KOPT-K1 (cell line): ENCODE measurements at regions not wholly inside any gene's neighbourhood (a gene's known extent, or its start where the extent isn't known, plus 50 kb on each side); places are given as distances from the start of the nearest gene placed in this dataset.

Experiments
- H3K27ac ChIP-seq: fragments of 200-600 bp; sonication (generic); 2 replicates; pipeline ENCODE4 v1.5.1; 2016; ENCODE audit warnings: antibody characterized with exemption, mild to moderate bottlenecking, low read depth, low read length; ENCODE audit not compliant: poor library complexity, severe bottlenecking
- H3K36me3 ChIP-seq: fragments of 200-600 bp; sonication (generic); 2 replicates; pipeline ENCODE4 v1.5.1; 2017; ENCODE audit warnings: antibody characterized with exemption, mild to moderate bottlenecking, low read length, moderate library complexity; ENCODE audit not compliant: insufficient read depth
- H3K9me3 ChIP-seq: fragments of 200-600 bp; sonication (generic); 2 replicates; pipeline ENCODE4 v1.5.1; 2017; ENCODE audit warnings: antibody characterized with exemption, low read length, mild to moderate bottlenecking; ENCODE audit not compliant: insufficient read depth, poor library complexity, severe bottlenecking

DNA sequence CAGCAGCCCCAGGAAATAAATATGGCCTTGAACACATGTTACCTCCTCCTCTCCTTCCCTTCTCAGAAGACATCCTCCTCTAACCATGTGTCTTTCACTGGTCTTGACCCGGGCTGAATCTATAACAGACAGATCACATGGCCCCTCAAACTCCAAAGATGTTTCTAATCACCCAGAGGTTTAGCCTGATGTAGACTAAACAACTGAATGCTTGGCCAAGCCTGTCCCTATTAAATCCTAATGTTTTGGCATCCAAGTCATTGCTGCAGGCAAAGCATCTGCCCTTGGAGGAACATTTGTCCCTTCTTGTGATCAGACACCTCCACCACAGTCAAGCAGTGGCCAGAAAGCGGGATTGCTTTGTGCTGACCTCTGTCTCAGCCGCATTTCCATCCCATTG is 65.5 kb downstream of the ANKRD60 start:
- Histone ChIP-seq H3K9me3 (no peaks in the 10 kb centered on the region), H3K27ac (no peak overlapping the region), H3K36me3 (no peaks in the 10 kb centered on the region)

DNA sequence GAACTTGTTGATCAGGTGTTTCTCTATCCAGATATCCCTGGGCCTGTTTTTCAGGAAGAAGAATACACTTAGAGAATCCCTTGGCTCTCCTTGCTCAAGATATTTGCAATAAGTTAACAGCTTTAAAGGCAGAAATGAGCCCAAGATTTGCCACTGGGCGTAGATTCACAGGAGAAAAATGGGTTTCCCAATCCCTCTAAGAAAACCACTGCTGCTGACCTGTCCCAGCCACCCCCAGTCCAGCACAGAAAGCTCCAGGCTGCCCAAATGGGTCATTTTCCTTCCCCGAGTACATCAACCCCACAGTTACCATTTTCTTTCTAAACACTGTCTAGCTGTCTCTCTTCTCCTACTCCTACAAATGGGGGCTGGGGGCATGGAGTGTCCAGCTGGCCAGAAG is 67.3 kb downstream of the ANKRD60 start:
- H3K27ac ChIP-seq: no peak overlapping the region
- no peaks in the 10 kb centered on the region for H3K9me3 ChIP-seq
- H3K36me3 ChIP-seq: no peaks in the 10 kb centered on the region

DNA sequence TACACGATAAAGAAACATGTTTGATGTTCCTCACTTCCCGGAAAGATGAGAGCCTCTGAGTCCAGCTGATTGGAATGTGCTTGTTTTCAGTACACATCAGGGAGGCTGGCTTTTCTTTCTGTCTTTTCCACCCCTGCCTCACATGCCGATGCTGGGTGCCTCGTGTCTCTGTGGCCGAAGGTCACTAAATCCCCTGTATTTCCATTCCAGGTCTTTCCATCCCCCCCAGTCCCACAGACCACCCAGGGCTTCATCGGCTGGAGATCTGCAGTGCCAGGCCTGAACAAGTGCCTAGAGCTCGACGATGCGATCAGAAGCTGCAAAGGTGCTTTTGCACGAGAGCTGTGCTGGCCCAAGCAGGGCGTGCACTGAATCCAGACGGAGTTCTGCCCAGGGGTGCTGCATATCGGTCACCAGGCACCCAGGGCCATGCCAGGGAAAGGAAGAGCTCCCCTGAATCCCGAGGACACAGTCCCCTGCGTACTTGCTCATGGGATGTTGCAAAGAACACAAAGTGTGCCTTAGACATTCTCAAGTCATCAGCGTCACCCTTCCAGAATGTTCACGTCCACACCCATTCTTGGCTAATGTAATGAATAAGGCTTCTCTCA is 67.9 kb downstream of the ANKRD60 start:
- Histone ChIP-seq H3K27ac (no peak overlapping the region), H3K9me3 (no peaks in the 10 kb centered on the region), H3K36me3 (no peaks in the 10 kb centered on the region)

DNA sequence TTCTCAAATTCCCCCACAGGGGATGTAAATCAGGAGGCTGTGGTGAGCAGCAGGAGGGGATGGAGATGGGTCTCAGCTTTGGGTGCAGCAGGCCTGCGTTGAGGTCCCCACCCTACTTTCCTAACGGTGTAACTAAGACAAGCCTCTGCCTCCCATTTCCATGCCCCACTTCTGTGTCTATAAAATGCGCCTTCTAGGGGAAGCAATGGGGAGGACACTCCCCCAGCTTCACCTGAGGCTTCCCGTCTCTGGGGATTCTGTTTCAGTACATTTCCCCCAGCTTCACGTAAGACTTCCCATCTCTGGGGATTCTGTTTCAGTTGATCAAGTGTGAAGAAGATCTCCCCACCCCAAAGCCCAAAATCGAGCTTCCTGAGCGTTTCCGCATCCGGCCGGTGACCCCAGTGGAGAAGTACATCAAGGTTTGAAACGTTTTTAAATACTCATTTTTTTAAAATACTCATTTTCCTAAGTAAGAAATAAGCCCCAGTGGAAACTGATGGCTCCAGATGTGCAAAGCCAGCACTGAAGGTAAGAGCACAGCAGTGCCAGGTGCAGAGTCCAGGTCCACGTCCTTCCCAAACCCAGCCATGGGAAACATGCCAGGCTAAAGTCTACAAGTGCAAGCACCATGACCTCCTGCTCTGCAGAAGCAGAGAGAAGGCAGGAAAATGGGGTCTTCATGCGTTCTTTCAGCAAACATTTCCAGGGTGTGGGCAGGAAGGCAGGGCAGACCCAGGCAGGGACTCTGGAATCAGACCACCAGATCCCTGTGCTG is 73.1 kb downstream of the ANKRD60 start:
- H3K27ac ChIP-seq: no peak overlapping the region
- H3K9me3 ChIP-seq: no peaks in the 10 kb centered on the region
- H3K36me3 ChIP-seq: no peaks in the 10 kb centered on the region

DNA sequence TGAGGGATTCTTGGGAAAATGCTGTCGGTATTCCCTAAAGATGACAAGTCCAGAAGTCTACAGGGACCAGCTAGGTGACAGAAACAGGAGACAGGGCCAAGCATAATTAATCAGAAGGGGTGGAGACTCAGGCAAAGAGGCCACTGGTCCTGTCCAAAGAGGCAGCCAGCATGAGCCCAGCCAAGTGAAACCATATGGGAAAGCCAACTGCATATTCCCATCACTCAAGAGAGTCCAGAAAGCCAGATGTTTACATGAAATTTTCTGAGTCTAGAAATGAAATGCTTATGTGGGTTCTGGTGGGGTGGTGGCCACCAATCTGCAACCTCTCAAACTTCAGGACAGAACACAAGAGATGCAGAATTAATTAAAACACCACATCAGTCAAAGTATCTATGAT is 74.3 kb downstream of the ANKRD60 start:
- Histone ChIP-seq H3K36me3 (no peaks in the 10 kb centered on the region), H3K27ac (no peak overlapping the region)

DNA sequence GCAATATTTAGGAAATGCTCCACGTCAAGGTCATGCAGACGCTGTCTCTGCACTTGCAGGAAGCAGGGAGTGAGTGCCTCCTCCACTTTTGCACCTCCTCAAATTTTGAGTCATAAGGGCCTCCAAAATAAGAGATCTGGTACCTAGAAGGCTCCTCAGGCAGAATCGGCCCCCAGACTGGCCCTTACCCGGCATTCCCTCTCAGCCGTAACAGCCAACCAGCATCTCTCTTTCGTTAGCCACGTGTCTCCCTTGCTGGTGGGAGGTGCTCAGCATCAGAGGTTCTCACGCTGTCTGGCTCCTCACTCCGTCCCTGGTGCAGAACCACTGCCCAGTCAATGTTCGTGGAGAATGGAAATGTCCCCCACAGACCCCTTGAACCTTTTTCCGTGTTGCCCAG is 75.3 kb downstream of the ANKRD60 start:
- no peak overlapping the region for H3K27ac ChIP-seq
- H3K9me3 ChIP-seq: no peaks in the 10 kb centered on the region
- H3K36me3 ChIP-seq: no peaks in the 10 kb centered on the region

More for the DNA sequence above, 74.3 kb downstream of the ANKRD60 start:
- no peaks in the 10 kb centered on the region for H3K9me3 ChIP-seq

DNA sequence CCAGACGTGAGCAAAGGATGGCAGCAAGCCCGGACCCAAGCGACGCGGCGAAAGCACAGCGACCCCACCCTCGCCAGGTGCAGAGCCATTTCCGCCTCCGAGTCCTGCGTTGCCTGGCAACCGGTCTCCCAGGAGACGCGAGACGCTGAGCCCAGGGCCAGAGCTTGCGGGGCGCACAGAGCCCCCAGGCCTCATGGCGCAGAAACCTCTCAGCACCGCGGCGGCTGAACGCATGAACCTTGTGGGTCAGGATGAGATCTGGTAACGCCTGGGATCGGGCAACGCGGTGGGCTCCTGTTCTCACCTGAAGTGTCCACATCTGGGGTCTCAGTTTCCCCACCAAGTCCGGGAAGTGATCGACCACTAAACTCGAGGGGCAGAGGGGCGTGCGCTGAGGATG is 77.7 kb downstream of the ANKRD60 start:
- no peaks in the 10 kb centered on the region for H3K36me3 ChIP-seq
- H3K9me3 ChIP-seq: no peaks in the 10 kb centered on the region
- no peak overlapping the region for H3K27ac ChIP-seq

DNA sequence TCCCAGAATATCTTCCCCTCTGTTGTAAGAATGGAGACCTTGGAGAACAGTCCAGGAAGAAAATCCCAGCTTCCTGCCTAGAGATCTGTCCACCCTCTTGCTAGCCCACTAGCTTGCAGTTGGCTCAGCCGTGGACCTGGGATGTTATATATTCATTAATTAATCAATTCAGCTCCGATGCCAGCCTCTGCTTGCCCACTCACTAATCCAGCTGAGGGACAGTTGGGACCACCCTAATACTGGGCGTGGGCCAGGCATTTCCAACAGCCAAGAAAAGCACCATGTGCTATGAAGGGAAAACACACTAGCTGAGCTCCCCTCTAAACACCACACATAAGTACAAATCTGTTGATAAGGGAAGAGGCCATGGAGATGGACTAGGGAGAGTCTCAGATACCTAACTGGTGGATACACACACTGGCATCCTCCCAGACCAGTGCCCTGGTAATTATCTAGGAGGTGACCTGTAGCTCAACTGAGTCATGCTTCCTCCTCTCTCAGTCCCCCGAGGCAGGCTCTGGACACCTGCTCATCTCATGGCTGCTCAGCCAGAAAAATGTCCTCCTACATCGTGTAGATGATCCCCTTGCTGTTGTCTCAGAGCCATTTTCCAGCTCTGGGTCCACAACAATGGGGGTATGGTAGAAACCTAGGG is 78.9 kb downstream of the ANKRD60 start:
- H3K36me3 ChIP-seq: no peaks in the 10 kb centered on the region
- H3K27ac ChIP-seq: no peak overlapping the region
- no peaks in the 10 kb centered on the region for H3K9me3 ChIP-seq

DNA sequence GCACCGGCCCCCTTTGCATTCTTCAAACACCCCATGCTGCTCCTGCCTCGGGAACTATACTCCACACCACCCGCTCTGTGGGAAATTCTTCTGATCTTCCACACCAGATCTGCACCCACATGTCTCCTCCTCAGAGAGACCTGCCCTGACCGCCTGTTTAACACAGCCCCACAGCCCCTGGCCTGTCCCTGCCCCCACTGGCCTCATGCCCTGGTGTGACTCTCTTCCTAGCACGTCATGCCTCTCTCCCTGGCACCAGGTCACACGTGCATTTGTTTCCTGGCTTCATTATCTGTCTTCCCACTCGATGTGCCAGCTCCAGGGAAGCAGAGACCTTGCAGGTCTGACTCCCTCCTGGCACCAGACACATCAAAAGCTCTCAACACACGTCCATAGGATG is 79.6 kb downstream of the ANKRD60 start:
- no peaks in the 10 kb centered on the region for H3K36me3 ChIP-seq
- no peak overlapping the region for H3K27ac ChIP-seq
- H3K9me3 ChIP-seq: no peaks in the 10 kb centered on the region

DNA sequence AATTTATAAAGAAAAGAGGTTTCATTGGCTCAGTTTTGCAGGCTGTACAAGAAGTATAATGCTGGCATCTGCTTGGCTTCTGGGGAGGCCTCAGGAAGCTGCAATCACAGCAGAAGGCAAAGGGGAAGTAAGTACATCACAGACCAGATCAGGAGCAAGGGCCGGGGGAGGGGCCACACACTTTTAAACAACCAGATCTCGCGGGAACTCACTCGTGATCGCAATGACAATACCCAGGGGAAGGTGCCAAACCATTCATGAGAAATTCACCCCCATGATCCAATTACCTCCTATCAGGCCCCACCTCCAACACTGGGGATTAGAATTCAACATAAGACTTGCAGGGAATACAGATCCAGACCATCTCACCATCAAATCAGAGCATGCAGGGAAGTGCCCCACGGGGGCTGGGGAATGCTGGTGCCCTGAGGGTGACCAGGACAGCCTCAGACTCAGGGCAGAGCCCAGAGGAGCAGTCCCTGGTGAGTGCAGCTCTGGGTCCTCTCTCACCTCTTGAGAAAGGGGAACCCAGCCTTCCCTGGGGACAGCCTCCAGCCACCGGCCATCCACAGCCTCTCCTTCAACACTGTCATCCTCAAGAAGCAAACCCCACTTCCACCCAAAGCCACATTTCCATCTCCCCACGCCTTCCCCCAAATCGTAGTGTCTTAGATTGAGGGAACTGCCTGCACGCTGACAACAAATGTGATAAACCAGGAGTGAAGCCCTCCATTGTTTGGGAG is 80.7 kb downstream of the ANKRD60 start:
- no peak overlapping the region for H3K27ac ChIP-seq
- no peaks in the 10 kb centered on the region for H3K36me3 ChIP-seq
- no peaks in the 10 kb centered on the region for H3K9me3 ChIP-seq

DNA sequence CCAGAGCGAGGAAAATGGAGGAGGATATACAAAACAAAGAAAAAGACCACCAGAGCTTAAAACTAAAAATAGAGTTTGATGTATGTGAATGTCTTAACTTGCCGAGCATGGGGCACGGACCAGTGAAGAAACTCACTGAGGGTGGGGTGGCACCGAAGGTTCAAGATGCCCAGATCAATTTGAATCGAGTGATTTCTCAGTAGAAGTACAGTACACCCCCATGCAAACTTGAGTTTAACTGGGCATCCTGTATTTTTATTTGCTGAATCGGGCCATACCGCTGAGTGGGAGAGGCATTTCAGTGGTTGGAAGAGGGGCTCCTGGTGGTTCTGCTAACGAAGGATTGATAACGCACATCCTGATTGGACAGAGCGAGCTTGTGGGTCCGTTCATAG is 81.7 kb downstream of the ANKRD60 start:
- H3K27ac ChIP-seq: no peak overlapping the region
- H3K36me3 ChIP-seq: no peaks in the 10 kb centered on the region
- H3K9me3 ChIP-seq: no peaks in the 10 kb centered on the region

DNA sequence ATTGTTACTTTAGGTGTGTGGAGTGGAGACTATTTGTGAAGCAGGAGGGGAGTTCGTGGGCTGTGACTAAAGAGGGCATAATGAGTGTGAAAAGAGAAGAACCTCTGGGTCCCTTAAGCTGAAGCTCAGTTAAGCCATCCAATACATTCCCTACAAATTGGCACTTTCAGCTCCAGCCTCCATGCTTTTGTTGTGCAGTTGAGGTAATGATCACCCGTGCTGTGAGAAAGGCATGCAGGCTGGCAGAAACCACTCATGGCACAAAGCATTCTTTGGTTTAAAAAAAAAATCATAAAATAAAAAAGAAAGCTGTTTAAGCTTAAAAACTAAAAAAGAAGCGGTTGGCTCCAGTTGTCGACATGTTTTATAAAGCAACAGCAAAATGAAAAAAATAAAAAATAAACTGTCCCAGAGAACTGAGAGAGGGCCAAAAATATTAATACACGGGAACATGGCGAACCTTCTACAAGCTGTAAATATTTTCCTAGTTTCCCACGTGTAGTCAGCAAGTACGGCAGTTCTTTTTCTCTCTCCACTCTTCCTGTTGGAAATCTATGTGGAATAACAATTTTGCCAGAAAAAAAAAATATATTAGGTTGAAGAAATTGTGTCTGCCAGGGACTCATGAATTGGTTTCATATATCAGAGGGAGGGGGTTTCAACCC is 82.2 kb downstream of the ANKRD60 start:
- H3K36me3 ChIP-seq: no peaks in the 10 kb centered on the region
- H3K27ac ChIP-seq: no peak overlapping the region
- no peaks in the 10 kb centered on the region for H3K9me3 ChIP-seq

DNA sequence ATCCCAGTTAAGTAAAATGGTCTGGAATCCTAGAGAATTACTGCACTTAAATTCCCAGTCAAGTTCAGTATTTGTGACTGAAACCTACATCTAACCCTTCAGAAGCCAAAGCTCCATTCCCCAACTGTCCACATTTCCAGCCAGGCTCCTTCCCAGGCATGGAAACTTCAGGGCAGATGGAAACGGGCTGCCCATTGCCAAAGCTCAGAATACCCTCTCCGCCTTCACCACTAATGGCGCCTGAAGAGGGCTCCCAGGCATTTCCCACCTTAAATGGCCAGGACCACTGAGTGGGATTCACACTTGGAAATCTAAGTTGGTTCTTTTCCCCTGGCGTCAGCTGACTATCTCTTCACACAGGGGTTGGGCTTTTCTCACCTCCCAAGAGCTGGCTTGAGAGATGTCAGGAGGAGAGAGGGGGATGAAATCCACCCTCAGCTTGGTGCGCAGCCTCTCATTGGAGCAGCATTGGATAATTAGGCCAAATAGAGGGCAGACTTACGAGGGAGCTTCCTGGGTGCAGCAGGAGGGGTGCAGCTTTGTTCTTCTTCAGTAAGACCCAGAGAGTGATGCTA is 82.9 kb downstream of the ANKRD60 start:
- Histone ChIP-seq H3K36me3 (no peaks in the 10 kb centered on the region), H3K27ac (no peak overlapping the region), H3K9me3 (no peaks in the 10 kb centered on the region)

DNA sequence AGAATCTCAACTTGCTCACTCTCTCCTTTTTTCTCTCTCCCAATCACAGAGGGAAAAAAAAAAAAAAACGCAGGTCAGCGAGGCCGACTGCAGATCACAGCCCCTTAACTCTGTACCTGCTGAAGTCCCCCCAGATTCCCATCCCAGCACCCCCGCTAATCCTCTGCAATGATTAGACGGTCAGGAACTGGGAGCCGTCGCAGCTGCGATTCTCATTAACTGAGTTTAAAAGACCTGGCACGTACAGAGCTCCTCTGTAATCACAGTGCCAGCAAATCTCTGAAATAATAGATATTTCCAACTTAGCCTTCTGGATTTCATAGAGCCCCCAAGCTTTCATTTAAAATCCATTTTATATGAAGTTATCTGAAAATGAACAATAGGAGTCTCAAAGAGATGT is 84.4 kb downstream of the ANKRD60 start:
- Histone ChIP-seq H3K36me3 (no peaks in the 10 kb centered on the region), H3K27ac (no peak overlapping the region), H3K9me3 (no peaks in the 10 kb centered on the region)
